ENCODE measurements at regions not wholly inside any gene's neighbourhood (a gene's known extent, or its start where the extent isn't known, plus 50 kb on each side); places are given as distances from the start of the nearest gene placed in this dataset.

- no peak overlapping the region for H3K4me3 ChIP-seq (replicated peaks in 1 of 2; ENCODE audit: low read depth in 1 of 2, low read length in 2 of 2)
- no peak overlapping the region for H3K27ac ChIP-seq (ENCODE audit: low read depth, low read length)
- no peaks in the 10 kb centered on the region for H3K9me3 ChIP-seq (ENCODE audit: control insufficient read depth in 1 of 2, insufficient read depth in 1 of 2, low read depth in 1 of 2, low read length in 2 of 2)
- no peak overlapping the region for H2AFZ ChIP-seq (ENCODE audit: low read depth, low read length, poor library complexity, severe bottlenecking)
- ChIA-PET POLR2A (no interaction called here), RAD21 (ENCODE audit: low non-redundant PET in 1 of 2, low total read pairs in 2 of 2, uncharacterized antibody in 2 of 2, unreplicated experiment in 2 of 2) (no interaction called here), CTCF (no interaction called here)
- H3K27me3 ChIP-seq (ENCODE audit: insufficient read depth, low read length) = 0 out of 2 replicates have a peak, but pooled peaks cover 13% of the 10 kb centered on the region
- H4K20me1 ChIP-seq (ENCODE audit: insufficient read depth) = no peaks in the 10 kb centered on the region; the same call in 1 of the 2 replicates
- DNase-seq (ENCODE audit: low read depth, low spot score) (no peak), ATAC-seq (peak; percentile 65)
- H3K4me1 ChIP-seq (ENCODE audit: control insufficient read depth in 1 of 2, insufficient read depth in 2 of 2, low read length in 2 of 2) = 0 out of 4 replicates have a peak, but pooled peaks cover 0 to 5% of the 10 kb centered on the region in 2 experiments
- no peaks in the 10 kb centered on the region for H3K9me2 ChIP-seq (ENCODE audit: insufficient read depth)
- H3K36me3 ChIP-seq (ENCODE audit: control insufficient read depth in 1 of 2, insufficient read depth in 2 of 2, low read length in 2 of 2) = no peaks in the 10 kb centered on the region
- H3K79me2 ChIP-seq (ENCODE audit: insufficient read depth, low read length) = no peaks in the 10 kb centered on the region
- no peak overlapping the region for H3K4me2 ChIP-seq (ENCODE audit: low read length)
- BruUV-seq (replicated peaks) = no TSS peak
- intact Hi-C loops (cut with micrococcal nuclease) = no loop called here
- H3K9ac ChIP-seq (ENCODE audit: low read length) = no peak overlapping the region
- TF ChIP-seq YY1 (IDR thresholded peaks at IDR 0.05; ENCODE audit: extremely low read depth, insufficient replicate concordance, low read depth, low read length) = no peak
- peak; percentile 3 to 32 (median 8); a peak in 2 of 6 replicates for TF ChIP-seq CTCF (IDR thresholded peaks at IDR 0.05 in 2 of 3, conservative IDR thresholded peaks at IDR 0.05 in 1 of 3; ENCODE audit: borderline replicate concordance in 1 of 3, insufficient read depth in 1 of 3, low read depth in 2 of 3, low read length in 2 of 3)
- TF ChIP-seq RAD21 (IDR thresholded peaks at IDR 0.05; ENCODE audit: low read depth) = peak; percentile 33
- TF ChIP-seq POLR2A (IDR thresholded peaks at IDR 0.05; ENCODE audit: borderline replicate concordance, extremely low read depth, insufficient read depth, insufficient read length) = no peak
These were observed 160.4 kb downstream of the TBX5 start for GRCh38 chr12:114245555-114245954.

GRCh38 chr12:114241973-114242434 is 163.9 kb downstream of the TBX5 start:
- POLR2A ChIA-PET = no interaction called here

More at GRCh38 chr12:114241973-114242434, 163.9 kb downstream of the TBX5 start:
- H2AFZ ChIP-seq (ENCODE audit: low read depth, low read length, poor library complexity, severe bottlenecking) = no peak overlapping the region
- no peaks in the 10 kb centered on the region for H3K9me2 ChIP-seq (ENCODE audit: insufficient read depth)
- TF ChIP-seq, protein P1, sequence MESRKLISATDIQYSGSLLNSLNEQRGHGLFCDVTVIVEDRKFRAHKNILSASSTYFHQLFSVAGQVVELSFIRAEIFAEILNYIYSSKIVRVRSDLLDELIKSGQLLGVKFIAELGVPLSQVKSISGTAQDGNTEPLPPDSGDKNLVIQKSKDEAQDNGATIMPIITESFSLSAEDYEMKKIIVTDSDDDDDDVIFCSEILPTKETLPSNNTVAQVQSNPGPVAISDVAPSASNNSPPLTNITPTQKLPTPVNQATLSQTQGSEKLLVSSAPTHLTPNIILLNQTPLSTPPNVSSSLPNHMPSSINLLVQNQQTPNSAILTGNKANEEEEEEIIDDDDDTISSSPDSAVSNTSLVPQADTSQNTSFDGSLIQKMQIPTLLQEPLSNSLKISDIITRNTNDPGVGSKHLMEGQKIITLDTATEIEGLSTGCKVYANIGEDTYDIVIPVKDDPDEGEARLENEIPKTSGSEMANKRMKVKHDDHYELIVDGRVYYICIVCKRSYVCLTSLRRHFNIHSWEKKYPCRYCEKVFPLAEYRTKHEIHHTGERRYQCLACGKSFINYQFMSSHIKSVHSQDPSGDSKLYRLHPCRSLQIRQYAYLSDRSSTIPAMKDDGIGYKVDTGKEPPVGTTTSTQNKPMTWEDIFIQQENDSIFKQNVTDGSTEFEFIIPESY (IDR thresholded peaks at IDR 0.05; ENCODE audit: extremely low read depth, insufficient replicate concordance, low read length) = no peak
- TF ChIP-seq JUND (IDR thresholded peaks at IDR 0.05) = no peak
- TF ChIP-seq ZNF274 (IDR thresholded peaks at IDR 0.05; ENCODE audit: low read depth, low read length) = no peak
- TF ChIP-seq RAD21 (IDR thresholded peaks at IDR 0.05; ENCODE audit: low read depth) = no peak
- TF ChIP-seq CTCF (IDR thresholded peaks at IDR 0.05 in 2 of 3, conservative IDR thresholded peaks at IDR 0.05 in 1 of 3; ENCODE audit: borderline replicate concordance in 1 of 3, insufficient read depth in 1 of 3, low read depth in 2 of 3, low read length in 2 of 3) = no peak
- no peak for TF ChIP-seq FOSL1 (IDR thresholded peaks at IDR 0.05; ENCODE audit: low read depth)
- no peak for TF ChIP-seq CBX3 (IDR thresholded peaks at IDR 0.05; ENCODE audit: low read depth)
- no peak for TF ChIP-seq TCF7L2 (IDR thresholded peaks at IDR 0.05; ENCODE audit: borderline replicate concordance, extremely low read depth, insufficient read depth, insufficient read length)
- no peak for TF ChIP-seq EZH2 (IDR thresholded peaks at IDR 0.05)
- RAD21 ChIA-PET (ENCODE audit: low non-redundant PET in 1 of 2, low total read pairs in 2 of 2, uncharacterized antibody in 2 of 2, unreplicated experiment in 2 of 2) = no interaction called here
- no peaks in the 10 kb centered on the region for H3K36me3 ChIP-seq (ENCODE audit: control insufficient read depth in 1 of 2, insufficient read depth in 2 of 2, low read length in 2 of 2)
- peak; percentile 62 for DNase-seq (ENCODE audit: low read depth, low spot score)
- H3K9me3 ChIP-seq (ENCODE audit: control insufficient read depth in 1 of 2, insufficient read depth in 1 of 2, low read depth in 1 of 2, low read length in 2 of 2) = no peaks in the 10 kb centered on the region
- no peak overlapping the region for H3K4me2 ChIP-seq (ENCODE audit: low read length)
- CTCF ChIA-PET = no interaction called here
- peak; percentile 83 for ATAC-seq
- no peak overlapping the region for H3K4me3 ChIP-seq (replicated peaks in 1 of 2; ENCODE audit: low read depth in 1 of 2, low read length in 2 of 2)
- intact Hi-C loops (cut with micrococcal nuclease) = no loop called here
- H3K27me3 ChIP-seq (ENCODE audit: insufficient read depth, low read length) = peaks cover 25% of the 10 kb centered on the region
- no TSS peak for BruUV-seq (replicated peaks)
- H3K79me2 ChIP-seq (ENCODE audit: insufficient read depth, low read length) = no peaks in the 10 kb centered on the region
- H3K27ac ChIP-seq (ENCODE audit: low read depth, low read length) = no peak overlapping the region
- no peaks in the 10 kb centered on the region for H4K20me1 ChIP-seq (ENCODE audit: insufficient read depth)
- no peak overlapping the region for H3K9ac ChIP-seq (ENCODE audit: low read length)
- H3K4me1 ChIP-seq (ENCODE audit: control insufficient read depth in 1 of 2, insufficient read depth in 2 of 2, low read length in 2 of 2) = 0 out of 4 replicates have a peak, but pooled peaks cover 0 to 5% of the 10 kb centered on the region in 2 experiments
